Esophagus muscularis mucosa (tissue), 4 donors: ENCODE measurements at regions not wholly inside any gene's neighbourhood (a gene's known extent, or its start where the extent isn't known, plus 50 kb on each side); places are given as distances from the start of the nearest gene placed in this dataset.

ENCODE experiments used
- DNase-seq: peaks from one replicate; pipeline ENCODE4 v3.0.0-alpha.2; 2017; ENCODE audit errors: extremely low spot score
- H3K27ac ChIP-seq, 4 donors: fragments of 200-600 bp; sonication (generic); replicated peaks in 1 of 4; 1 replicate in 3 of 4; 2 replicates in 1 of 4; pipeline ENCODE4 v1.5.1; 2016 to 2019; ENCODE audit warnings: mild to moderate bottlenecking in 1 of 4
- H3K27me3 ChIP-seq, 4 donors: fragments of 200-600 bp; sonication (generic); one replicate each; pipeline versions ENCODE4 v1.5.1 to v1.6.0; 2016 to 2019
- H3K36me3 ChIP-seq, 4 donors: fragments of 200-600 bp; sonication (generic); one replicate each; pipeline ENCODE4 v1.5.1; 2016 to 2019
- H3K4me1 ChIP-seq, 4 donors: fragments of 200-600 bp; sonication (generic); one replicate each; pipeline ENCODE4 v1.5.1; 2016 to 2019
- H3K4me3 ChIP-seq, 4 donors: fragments of 200-600 bp; sonication (generic); 1 replicate in 2 of 4; 2 replicates in 2 of 4; pipeline ENCODE4 v1.5.1; 2016 to 2019; ENCODE audit warnings: mild to moderate bottlenecking in 4 of 4, moderate library complexity in 1 of 4
- H3K9me3 ChIP-seq, 4 donors: fragments of 200-600 bp; sonication (generic); 1 replicate in 3 of 4; 2 replicates in 1 of 4; pipeline ENCODE4 v1.5.1; 2016 to 2019
- CTCF ChIP-seq, 3 experiments: fragments of 200-600 bp in 2 of 3; fragments of 450-650 bp in 1 of 3; sonication (generic) in 2 of 3; IDR thresholded peaks; one replicate each; pipeline ENCODE4 v1.5.1; 2017 to 2019; ENCODE audit warnings: antibody characterized with exemption in 3 of 3, mild to moderate bottlenecking in 2 of 3, moderate library complexity in 1 of 3
- EP300 ChIP-seq: sonication (generic); formaldehyde crosslinking; IDR thresholded peaks from one replicate; pipeline ENCODE4 v1.6.1; 2017; ENCODE audit warnings: antibody characterized with exemption
- POLR2A ChIP-seq: fragments of 450-650 bp; IDR thresholded peaks from one replicate; pipeline ENCODE4 v1.6.1; 2017; ENCODE audit warnings: antibody characterized with exemption, moderate library complexity, mild to moderate bottlenecking, low read depth
- POLR2AphosphoS5 ChIP-seq, 2 donors: sonication (generic); formaldehyde crosslinking; IDR thresholded peaks; one replicate each; pipeline ENCODE4 v1.6.1; 2017; ENCODE audit warnings: antibody characterized with exemption in 2 of 2
- WGBS: methylation state at CpG from one replicate; pipeline ENCODE4 v1.1.5; 2018; 5-methylcytosine and 5-hydroxymethylcytosine counted together
- intact Hi-C: fragments of 100-400 bp; cut with DNase I; formaldehyde crosslinking; loops from one replicate; pipeline ENCODE4 v1.15.1; 2023

GRCh38 chr1:57492586-57493226 lies 68.8 kb upstream of the DAB1 start:
- TF ChIP-seq CTCF (IDR thresholded peaks at IDR 0.05) (no peak), EP300 (no peak), POLR2AphosphoS5 (IDR thresholded peaks at IDR 0.05) (no peak), POLR2A (no peak)
- 63% methylated on average over 5 of the region's 5 CpGs for WGBS
- DNase-seq, result no peak
- intact Hi-C loops, result no loop called here
- Histone ChIP-seq H3K36me3 (no peaks in the 10 kb centered on the region), H3K9me3 (no peaks in the 10 kb centered on the region), H3K27ac (no peak overlapping the region), H3K4me3 (no peak overlapping the region), H3K27me3 (no peaks in the 10 kb centered on the region), H3K4me1 (peaks cover 0 to 8% (median 0%) of the 10 kb centered on the region in 4 donors)

- Histone ChIP-seq H3K4me3 (no peak overlapping the region), H3K4me1 (peaks cover 0 to 8% (median 0%) of the 10 kb centered on the region in 4 donors), H3K27me3 (no peaks in the 10 kb centered on the region), H3K36me3 (no peaks in the 10 kb centered on the region), H3K27ac (no peak overlapping the region), H3K9me3 (no peaks in the 10 kb centered on the region)
- intact Hi-C loops, result no loop called here
- 78% methylated on average over 5 of the region's 5 CpGs for WGBS
- DNase-seq, result no peak
- TF ChIP-seq POLR2A, result no peak
- TF ChIP-seq POLR2AphosphoS5 (IDR thresholded peaks at IDR 0.05), result no peak
- no peak for TF ChIP-seq CTCF (IDR thresholded peaks at IDR 0.05)
- no peak for TF ChIP-seq EP300
Measured at GRCh38 chr1:57489358-57490036, 65.6 kb upstream of the DAB1 start.

GRCh38 chr1:57485643-57486042 lies 61.8 kb upstream of the DAB1 start:
- H3K36me3 ChIP-seq, result no peaks in the 10 kb centered on the region
- 59% methylated on average over 4 of the region's 4 CpGs for WGBS

GRCh38 chr1:57483954-57484353 lies 60.1 kb upstream of the DAB1 start:
- Histone ChIP-seq H3K9me3 (no peaks in the 10 kb centered on the region), H3K36me3 (no peaks in the 10 kb centered on the region), H3K27ac (no peak overlapping the region), H3K4me1 (no peaks in the 10 kb centered on the region), H3K4me3 (no peak overlapping the region), H3K27me3 (no peaks in the 10 kb centered on the region)
- intact Hi-C loops, result no loop called here
- WGBS, result 91% methylated on average over 1 of the region's 1 CpG
- DNase-seq, result no peak
- no peak for TF ChIP-seq CTCF (IDR thresholded peaks at IDR 0.05)
- TF ChIP-seq EP300, result no peak
- no peak for TF ChIP-seq POLR2A
- no peak for TF ChIP-seq POLR2AphosphoS5 (IDR thresholded peaks at IDR 0.05)

More at GRCh38 chr1:57485643-57486042, 61.8 kb upstream of the DAB1 start:
- Histone ChIP-seq H3K27me3 (no peaks in the 10 kb centered on the region), H3K4me3 (no peak overlapping the region), H3K4me1 (peaks cover 0 to 8% (median 0%) of the 10 kb centered on the region in 4 donors), H3K27ac (no peak overlapping the region), H3K9me3 (no peaks in the 10 kb centered on the region)
- intact Hi-C loops, result no loop called here
- TF ChIP-seq POLR2AphosphoS5 (IDR thresholded peaks at IDR 0.05) (no peak), CTCF (IDR thresholded peaks at IDR 0.05) (no peak), POLR2A (no peak), EP300 (no peak)
- DNase-seq, result no peak

GRCh38 chr1:57479471-57479870 lies 55.6 kb upstream of the DAB1 start:
- no peaks in the 10 kb centered on the region for H3K27me3 ChIP-seq
- H3K27ac ChIP-seq, result no peak overlapping the region
- no peak for DNase-seq
- no peaks in the 10 kb centered on the region for H3K4me1 ChIP-seq
- intact Hi-C loops, result no loop called here
- H3K36me3 ChIP-seq, result no peaks in the 10 kb centered on the region
- no peak overlapping the region for H3K4me3 ChIP-seq
- H3K9me3 ChIP-seq, result no peaks in the 10 kb centered on the region
- no peak for TF ChIP-seq POLR2A
- no peak for TF ChIP-seq EP300
- no peak for TF ChIP-seq CTCF (IDR thresholded peaks at IDR 0.05)
- no peak for TF ChIP-seq POLR2AphosphoS5 (IDR thresholded peaks at IDR 0.05)
